Naive B cell (primary cell): ENCODE measurements at regions not wholly inside any gene's neighbourhood (a gene's known extent, or its start where the extent isn't known, plus 50 kb on each side); places are given as distances from the start of the nearest gene placed in this dataset.
A peak's percentile ranks its signal among the peaks of the same experiment; 100 is the strongest.

Source experiments
- ATAC-seq, 2 donors: fragments of 150-1000 bp; cut with Tn5 transposase; 2 replicates each; pipeline ENCODE4 v1.10.0; 2021; ENCODE audit warnings: low read depth in 2 of 2, mild to moderate bottlenecking in 2 of 2, moderate library complexity in 2 of 2
- DNase-seq: peaks from one replicate; pipeline ENCODE4 v3.0.0; 2022
- H3K27ac Mint-ChIP-seq, 6 donors: one replicate each; pipeline ENCODE4 v1.8.0; 2020 to 2022; ENCODE audit warnings: mild to moderate bottlenecking in 6 of 6, mixed read lengths in 6 of 6, moderate library complexity in 5 of 6, inconsistent platforms in 2 of 6
- H3K27me3 Mint-ChIP-seq, 3 donors: one replicate each; pipeline ENCODE4 v1.8.0; 2021 to 2022; ENCODE audit warnings: mixed read lengths in 3 of 3, mild to moderate bottlenecking in 1 of 3
- H3K36me3 Mint-ChIP-seq, 2 donors: one replicate each; pipeline ENCODE4 v1.8.0; 2020 to 2022; ENCODE audit warnings: mixed read lengths in 2 of 2, inconsistent platforms in 1 of 2, mild to moderate bottlenecking in 1 of 2
- H3K4me1 Mint-ChIP-seq, 3 donors: one replicate each; pipeline ENCODE4 v1.8.0; 2020 to 2022; ENCODE audit warnings: mixed read lengths in 3 of 3, inconsistent platforms in 1 of 3, mild to moderate bottlenecking in 1 of 3, moderate library complexity in 1 of 3
- H3K4me3 Mint-ChIP-seq, 8 donors: one replicate each; pipeline ENCODE4 v1.8.0; 2020 to 2022; ENCODE audit warnings: mild to moderate bottlenecking in 8 of 8, mixed read lengths in 8 of 8, moderate library complexity in 8 of 8, inconsistent platforms in 2 of 8
- H3K9me3 Mint-ChIP-seq, 7 donors: one replicate each; pipeline ENCODE4 v1.8.0; 2020 to 2022; ENCODE audit warnings: mixed read lengths in 7 of 7, mild to moderate bottlenecking in 5 of 7, inconsistent platforms in 2 of 7, moderate library complexity in 1 of 7

DNA sequence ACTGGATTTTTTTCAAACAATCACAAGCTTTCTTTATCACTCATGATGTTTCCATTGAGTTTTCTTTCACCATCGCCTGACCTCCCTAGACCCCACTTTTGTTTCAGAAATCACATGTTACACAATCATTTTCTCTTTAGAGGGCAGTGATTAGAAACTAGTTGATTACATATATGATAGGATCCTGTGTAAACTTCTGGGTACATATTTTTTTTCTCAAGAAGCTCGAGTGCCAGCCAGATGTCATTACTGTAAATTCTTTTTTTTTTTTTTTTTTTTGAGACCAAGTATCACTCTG is 62.4 kb upstream of the PSMA6 start:
- H3K4me1 Mint-ChIP-seq, result peaks cover 4 to 8% (median 6%) of the 10 kb centered on the region in 3 donors
- no peak overlapping the region for H3K4me3 Mint-ChIP-seq
- H3K9me3 Mint-ChIP-seq, result no peaks in the 10 kb centered on the region
- DNase-seq (no peak), ATAC-seq (no peak)
- H3K36me3 Mint-ChIP-seq, result no peaks in the 10 kb centered on the region
- no peaks in the 10 kb centered on the region for H3K27me3 Mint-ChIP-seq
- no peak overlapping the region for H3K27ac Mint-ChIP-seq

DNA sequence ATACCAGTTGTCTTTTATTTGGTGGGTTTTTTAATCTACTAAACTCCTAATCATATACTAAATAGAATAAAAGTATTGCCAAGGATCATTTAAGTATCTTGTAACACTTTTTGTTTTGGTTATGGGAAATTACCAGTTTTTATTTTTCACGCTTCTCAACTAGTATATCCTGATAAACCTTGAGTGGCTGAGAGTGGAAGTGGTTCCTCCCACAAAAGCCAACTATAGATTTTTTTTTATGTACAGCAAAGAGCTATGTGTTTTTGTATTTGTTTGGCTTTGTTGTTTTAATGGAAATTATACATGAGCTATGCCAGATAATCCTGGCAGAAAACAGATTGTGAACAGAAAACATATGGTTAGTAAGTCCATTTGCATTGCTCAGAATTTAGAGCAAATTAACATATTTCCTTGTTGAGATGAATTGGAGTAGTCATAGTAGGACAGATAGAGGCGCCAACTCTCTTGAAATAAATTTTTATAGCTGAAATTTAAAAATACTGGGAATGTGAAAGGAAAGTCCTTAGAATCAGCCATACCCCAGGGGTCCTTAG is 60.9 kb upstream of the PSMA6 start:
- DNase-seq (no peak), ATAC-seq (no peak)
- no peaks in the 10 kb centered on the region for H3K36me3 Mint-ChIP-seq
- H3K27ac Mint-ChIP-seq, result peak overlapping the region in 1 of 6 donors; percentile 21
- H3K27me3 Mint-ChIP-seq, result no peaks in the 10 kb centered on the region
- H3K4me3 Mint-ChIP-seq, result no peak overlapping the region
- no peaks in the 10 kb centered on the region for H3K9me3 Mint-ChIP-seq
- peaks cover 4 to 8% (median 6%) of the 10 kb centered on the region in 3 donors for H3K4me1 Mint-ChIP-seq

- Mint-ChIP-seq H3K27ac (peak overlapping the region in 2 of 6 donors; percentile 13 to 74), H3K4me3 (no peak overlapping the region), H3K9me3 (no peaks in the 10 kb centered on the region), H3K36me3 (no peaks in the 10 kb centered on the region), H3K4me1 (peaks cover 4 to 14% (median 6%) of the 10 kb centered on the region in 3 donors), H3K27me3 (no peaks in the 10 kb centered on the region)
- DNase-seq (no peak), ATAC-seq (no peak)
Observed at GRCh38 chr14:35234012-35234805, 58.0 kb upstream of the PSMA6 start.

- peaks cover 0 to 9% (median 6%) of the 10 kb centered on the region in 3 donors for H3K4me1 Mint-ChIP-seq
- H3K27me3 Mint-ChIP-seq, result no peaks in the 10 kb centered on the region
- DNase-seq (no peak), ATAC-seq (no peak)
- no peak overlapping the region for H3K4me3 Mint-ChIP-seq
- H3K27ac Mint-ChIP-seq, result peak overlapping the region in 1 of 6 donors; percentile 31
- no peaks in the 10 kb centered on the region for H3K9me3 Mint-ChIP-seq
- no peaks in the 10 kb centered on the region for H3K36me3 Mint-ChIP-seq
Observed at GRCh38 chr14:35235840-35236239, 56.3 kb upstream of the PSMA6 start.

GRCh38 chr14:35236806-35237205 is 55.4 kb upstream of the PSMA6 start:
- Mint-ChIP-seq H3K9me3 (no peaks in the 10 kb centered on the region), H3K27ac (peak overlapping the region in 2 of 6 donors; percentile 28 to 74), H3K36me3 (no peaks in the 10 kb centered on the region)

DNA sequence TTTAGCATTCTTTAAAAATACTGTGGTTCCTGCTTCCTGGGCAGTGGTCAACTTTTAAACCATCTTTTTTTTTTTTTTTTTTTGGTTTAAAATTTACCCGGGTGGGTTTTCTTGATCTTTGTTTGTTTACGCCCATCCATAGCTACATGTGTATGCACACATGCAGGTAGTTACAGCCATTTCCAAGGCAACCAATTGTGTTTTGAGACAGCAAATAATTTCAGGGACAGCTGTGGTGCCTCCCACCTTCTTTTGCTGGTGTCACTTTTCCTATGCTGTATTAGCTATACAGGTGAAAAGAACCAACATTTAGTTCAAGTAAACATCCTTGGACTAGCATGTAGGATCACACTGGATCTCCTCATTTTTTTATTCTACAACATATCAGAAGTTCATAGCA is 52.0 kb upstream of the PSMA6 start:
- DNase-seq (no peak), ATAC-seq (no peak)
- peaks cover 0 to 6% (median 0%) of the 10 kb centered on the region in 3 donors for H3K4me1 Mint-ChIP-seq
- H3K4me3 Mint-ChIP-seq, result no peak overlapping the region
- no peaks in the 10 kb centered on the region for H3K36me3 Mint-ChIP-seq
- no peak overlapping the region for H3K27ac Mint-ChIP-seq
- no peaks in the 10 kb centered on the region for H3K27me3 Mint-ChIP-seq
- H3K9me3 Mint-ChIP-seq, result no peaks in the 10 kb centered on the region

More at GRCh38 chr14:35236806-35237205, 55.4 kb upstream of the PSMA6 start:
- H3K27me3 Mint-ChIP-seq, result no peaks in the 10 kb centered on the region
- DNase-seq, result no peak
- no peak for ATAC-seq
- H3K4me1 Mint-ChIP-seq, result peaks cover 0 to 9% (median 6%) of the 10 kb centered on the region in 3 donors
- H3K4me3 Mint-ChIP-seq, result no peak overlapping the region
